ENCODE measurements at regions not wholly inside any gene's neighbourhood (a gene's known extent, or its start where the extent isn't known, plus 50 kb on each side); places are given as distances from the start of the nearest gene placed in this dataset.

- Mint-ChIP-seq H3K4me1 (ENCODE audit: low read depth) (no peaks in the 10 kb centered on the region), H3K27me3 (no peaks in the 10 kb centered on the region), H3K27ac (no peak overlapping the region), H3K4me3 (ENCODE audit: low read depth) (no peak overlapping the region), H3K9me3 (ENCODE audit: low read depth) (peaks cover 13% of the 10 kb centered on the region), H3K36me3 (ENCODE audit: insufficient read depth) (no peaks in the 10 kb centered on the region)
- TF ChIP-seq, protein P1, sequence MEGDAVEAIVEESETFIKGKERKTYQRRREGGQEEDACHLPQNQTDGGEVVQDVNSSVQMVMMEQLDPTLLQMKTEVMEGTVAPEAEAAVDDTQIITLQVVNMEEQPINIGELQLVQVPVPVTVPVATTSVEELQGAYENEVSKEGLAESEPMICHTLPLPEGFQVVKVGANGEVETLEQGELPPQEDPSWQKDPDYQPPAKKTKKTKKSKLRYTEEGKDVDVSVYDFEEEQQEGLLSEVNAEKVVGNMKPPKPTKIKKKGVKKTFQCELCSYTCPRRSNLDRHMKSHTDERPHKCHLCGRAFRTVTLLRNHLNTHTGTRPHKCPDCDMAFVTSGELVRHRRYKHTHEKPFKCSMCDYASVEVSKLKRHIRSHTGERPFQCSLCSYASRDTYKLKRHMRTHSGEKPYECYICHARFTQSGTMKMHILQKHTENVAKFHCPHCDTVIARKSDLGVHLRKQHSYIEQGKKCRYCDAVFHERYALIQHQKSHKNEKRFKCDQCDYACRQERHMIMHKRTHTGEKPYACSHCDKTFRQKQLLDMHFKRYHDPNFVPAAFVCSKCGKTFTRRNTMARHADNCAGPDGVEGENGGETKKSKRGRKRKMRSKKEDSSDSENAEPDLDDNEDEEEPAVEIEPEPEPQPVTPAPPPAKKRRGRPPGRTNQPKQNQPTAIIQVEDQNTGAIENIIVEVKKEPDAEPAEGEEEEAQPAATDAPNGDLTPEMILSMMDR (IDR thresholded peaks at IDR 0.05; ENCODE audit: unreplicated experiment) = no peak
- no peak for DNase-seq (ENCODE audit: low spot score, unreplicated experiment)
Measured at GRCh38 chr5:111562561-111562960, 50.2 kb upstream of the STARD4 start.

All from progenitor cell of endocrine pancreas (in vitro differentiated cells).